CD14-positive monocyte (primary cell): ENCODE measurements at regions not wholly inside any gene's neighbourhood (a gene's known extent, or its start where the extent isn't known, plus 50 kb on each side); places are given as distances from the start of the nearest gene placed in this dataset.
A peak's percentile ranks its signal among the peaks of the same experiment; 100 is the strongest.

Experiments used
- DNase-seq, 3 donors: peaks; one replicate each; pipeline ENCODE4 v3.0.0-alpha.2; 2011 to 2022
- H2AFZ ChIP-seq: 2 replicates; pipeline ENCODE4 v1.6.0; 2012; ENCODE audit warnings: mild to moderate bottlenecking, low read depth, low read length, inconsistent platforms; ENCODE audit not compliant: insufficient read depth, poor library complexity, severe bottlenecking
- H3K27ac ChIP-seq, 2 donors: 1 replicate in 1 of 2; 2 replicates in 1 of 2; pipeline ENCODE4 v1.5.1; 2012 to 2013; ENCODE audit warnings: low read length in 2 of 2, control low read depth in 1 of 2, inconsistent platforms in 1 of 2, low read depth in 1 of 2, mild to moderate bottlenecking in 1 of 2
- H3K27me3 ChIP-seq, 2 donors: one replicate each; pipeline versions ENCODE4 v1.6.0 to v1.6.1; 2011 to 2013; ENCODE audit warnings: low read length in 2 of 2; ENCODE audit not compliant: control insufficient read depth in 2 of 2, insufficient read depth in 2 of 2
- H3K36me3 ChIP-seq, 2 donors: replicated peaks in 1 of 2; 1 replicate in 1 of 2; 2 replicates in 1 of 2; pipeline versions ENCODE4 v1.5.1 to v1.6.1; 2012 to 2013; ENCODE audit warnings: low read length in 2 of 2, control low read depth in 1 of 2, inconsistent platforms in 1 of 2, mild to moderate bottlenecking in 1 of 2; ENCODE audit not compliant: insufficient read depth in 2 of 2, control insufficient read depth in 1 of 2
- H3K4me1 ChIP-seq, 2 donors: 1 replicate in 1 of 2; 2 replicates in 1 of 2; pipeline versions ENCODE4 v1.5.1 to v1.6.1; 2012 to 2013; ENCODE audit warnings: low read length in 2 of 2, control low read depth in 1 of 2, inconsistent platforms in 1 of 2, mild to moderate bottlenecking in 1 of 2, moderate library complexity in 1 of 2; ENCODE audit not compliant: insufficient read depth in 2 of 2, control insufficient read depth in 1 of 2
- H3K4me2 ChIP-seq: replicated peaks from 2 replicates; pipeline ENCODE3; 2012; ENCODE audit warnings: low read length, moderate library complexity, mild to moderate bottlenecking; ENCODE audit not compliant: poor library complexity, severe bottlenecking; ENCODE audit errors: extremely low read depth
- H3K4me3 ChIP-seq, 3 experiments: fragments of 200-600 bp in 1 of 3; sonication (generic) in 1 of 3; replicated peaks in 1 of 3; 1 replicate in 2 of 3; 2 replicates in 1 of 3; pipeline ENCODE4 v1.5.1; 2011 to 2013; ENCODE audit warnings: low read length in 3 of 3, mild to moderate bottlenecking in 3 of 3, control low read depth in 2 of 3, low read depth in 2 of 3, inconsistent platforms in 1 of 3, moderate library complexity in 1 of 3
- H3K79me2 ChIP-seq: 2 replicates; pipeline ENCODE4 v1.6.0; 2012; ENCODE audit warnings: mild to moderate bottlenecking, control low read depth, inconsistent platforms, low read length, moderate library complexity; ENCODE audit not compliant: insufficient read depth
- H3K9ac ChIP-seq: 2 replicates; pipeline ENCODE4 v1.6.0; 2017; ENCODE audit warnings: low read length, mild to moderate bottlenecking; ENCODE audit not compliant: insufficient read depth, poor library complexity, severe bottlenecking
- H3K9me3 ChIP-seq, 2 donors: replicated peaks in 1 of 2; 1 replicate in 1 of 2; 2 replicates in 1 of 2; pipeline versions ENCODE4 v1.5.1 to v1.6.1; 2012 to 2013; ENCODE audit warnings: low read length in 2 of 2, control low read depth in 1 of 2; ENCODE audit not compliant: control insufficient read depth in 1 of 2, insufficient read depth in 1 of 2
- H4K20me1 ChIP-seq: 2 replicates; pipeline ENCODE4 v1.6.0; 2012; ENCODE audit warnings: mild to moderate bottlenecking, low read length, control low read depth, moderate library complexity; ENCODE audit not compliant: insufficient read depth
- H3K27ac Mint-ChIP-seq, 7 donors: one replicate each; pipeline ENCODE4 v1.8.0; 2020; ENCODE audit warnings: mild to moderate bottlenecking in 7 of 7, mixed read lengths in 7 of 7, moderate library complexity in 6 of 7, inconsistent platforms in 2 of 7
- H3K27me3 Mint-ChIP-seq, 3 donors: one replicate each; pipeline ENCODE4 v1.8.0; 2021 to 2022; ENCODE audit warnings: low read depth in 3 of 3, mild to moderate bottlenecking in 3 of 3, mixed read lengths in 3 of 3, moderate library complexity in 3 of 3, inconsistent platforms in 1 of 3
- H3K36me3 Mint-ChIP-seq, 2 donors: one replicate each; pipeline ENCODE4 v1.8.0; 2020; ENCODE audit warnings: mixed read lengths in 2 of 2, inconsistent platforms in 1 of 2, mild to moderate bottlenecking in 1 of 2
- H3K4me1 Mint-ChIP-seq: one replicate; pipeline ENCODE4 v1.8.0; 2020; ENCODE audit warnings: mild to moderate bottlenecking, mixed read lengths
- H3K4me3 Mint-ChIP-seq, 2 donors: one replicate each; pipeline ENCODE4 v1.8.0; 2020; ENCODE audit warnings: mild to moderate bottlenecking in 2 of 2, mixed read lengths in 2 of 2, moderate library complexity in 1 of 2
- H3K9me3 Mint-ChIP-seq, 7 donors: one replicate each; pipeline ENCODE4 v1.8.0; 2020 to 2022; ENCODE audit warnings: mixed read lengths in 7 of 7, mild to moderate bottlenecking in 6 of 7, moderate library complexity in 6 of 7, inconsistent platforms in 2 of 7
- CTCF ChIP-seq: fragments of 200-600 bp; IDR thresholded peaks from one replicate; pipeline ENCODE4 v1.8.0; 2022; ENCODE audit warnings: antibody characterized with exemption, mild to moderate bottlenecking
- WGBS: methylation state at CpG from one replicate; pipeline ENCODE4 v1.1.5; 2013; ENCODE audit warnings: missing lambda C conversion rate; ENCODE audit not compliant: insufficient coverage; 5-methylcytosine and 5-hydroxymethylcytosine counted together
- intact Hi-C, 2 donors: fragments of 100-400 bp; cut with micrococcal nuclease; formaldehyde crosslinking; loops; one replicate each; pipeline versions ENCODE4 v1.15.0 to v1.15.1; 2023

DNA sequence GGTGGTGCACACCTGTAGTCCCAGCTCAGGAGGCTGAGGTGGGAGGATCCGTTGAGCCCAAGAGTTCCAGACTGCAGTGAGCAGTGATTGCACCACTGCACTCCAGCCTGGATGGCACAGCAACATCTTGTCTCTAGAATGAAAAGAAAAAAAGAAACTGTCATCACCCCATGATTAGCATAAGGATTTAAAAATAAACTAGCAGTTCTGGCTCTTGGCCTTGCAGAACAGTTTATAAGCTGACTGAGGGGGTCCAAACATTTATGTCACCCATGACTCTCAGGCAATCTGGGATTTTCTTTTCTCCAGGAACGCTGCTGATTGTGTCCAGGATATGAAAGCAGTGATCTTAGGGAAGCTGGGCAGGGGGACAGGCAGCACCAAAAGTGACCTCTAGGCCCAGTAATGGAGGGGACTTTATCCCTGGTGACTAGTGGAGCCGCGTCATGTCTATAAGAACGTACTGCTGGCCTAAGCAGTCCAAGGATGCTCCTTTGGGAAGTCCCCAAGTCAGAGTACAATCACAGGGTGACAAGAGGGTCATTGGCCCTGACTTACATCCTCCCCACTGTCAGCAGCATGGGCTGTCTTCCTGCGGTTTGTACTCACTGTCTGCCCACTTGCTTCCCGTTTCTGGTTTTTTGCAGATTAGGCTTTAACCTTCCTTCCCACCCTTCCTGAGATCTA is 177.4 kb downstream of the ARHGAP12 start:
- H3K4me1 ChIP-seq = peaks cover 32 to 40% of the 10 kb centered on the region in 2 donors
- intact Hi-C loops = loop anchor here (2.0 to 10.0 kb wide), 2 partner anchors 44 to 746 kb away; no protein-coding TSS in a partner anchor
- H3K27me3 Mint-ChIP-seq = peaks cover 0 to 4% (median 0%) of the 10 kb centered on the region in 3 donors
- TF ChIP-seq CTCF = no peak
- no peak overlapping the region for H2AFZ ChIP-seq
- peak; percentile 91 to 98 (median 92) for DNase-seq
- peak overlapping the region; percentile 16 to 50 for H3K4me3 Mint-ChIP-seq
- H3K27ac ChIP-seq = peak overlapping the region; percentile 7 to 81
- 29% methylated on average over 4 of the region's 7 CpGs for WGBS
- H3K36me3 Mint-ChIP-seq = peaks cover 0 to 2% of the 10 kb centered on the region in 2 donors
- H3K4me1 Mint-ChIP-seq = peaks cover 38% of the 10 kb centered on the region
- peaks cover 0 to 3% (median 0%) of the 10 kb centered on the region in 7 donors for H3K9me3 Mint-ChIP-seq
- H3K4me3 ChIP-seq = no peak overlapping the region
- no peaks in the 10 kb centered on the region for H3K27me3 ChIP-seq
- H3K27ac Mint-ChIP-seq = peak overlapping the region; percentile 86 to 93 (median 88)
- no peaks in the 10 kb centered on the region for H4K20me1 ChIP-seq
- no peaks in the 10 kb centered on the region for H3K9me3 ChIP-seq
- H3K36me3 ChIP-seq = no peaks in the 10 kb centered on the region
- H3K4me2 ChIP-seq = peak overlapping the region; percentile 29
- no peak overlapping the region for H3K9ac ChIP-seq
- no peaks in the 10 kb centered on the region for H3K79me2 ChIP-seq

DNA sequence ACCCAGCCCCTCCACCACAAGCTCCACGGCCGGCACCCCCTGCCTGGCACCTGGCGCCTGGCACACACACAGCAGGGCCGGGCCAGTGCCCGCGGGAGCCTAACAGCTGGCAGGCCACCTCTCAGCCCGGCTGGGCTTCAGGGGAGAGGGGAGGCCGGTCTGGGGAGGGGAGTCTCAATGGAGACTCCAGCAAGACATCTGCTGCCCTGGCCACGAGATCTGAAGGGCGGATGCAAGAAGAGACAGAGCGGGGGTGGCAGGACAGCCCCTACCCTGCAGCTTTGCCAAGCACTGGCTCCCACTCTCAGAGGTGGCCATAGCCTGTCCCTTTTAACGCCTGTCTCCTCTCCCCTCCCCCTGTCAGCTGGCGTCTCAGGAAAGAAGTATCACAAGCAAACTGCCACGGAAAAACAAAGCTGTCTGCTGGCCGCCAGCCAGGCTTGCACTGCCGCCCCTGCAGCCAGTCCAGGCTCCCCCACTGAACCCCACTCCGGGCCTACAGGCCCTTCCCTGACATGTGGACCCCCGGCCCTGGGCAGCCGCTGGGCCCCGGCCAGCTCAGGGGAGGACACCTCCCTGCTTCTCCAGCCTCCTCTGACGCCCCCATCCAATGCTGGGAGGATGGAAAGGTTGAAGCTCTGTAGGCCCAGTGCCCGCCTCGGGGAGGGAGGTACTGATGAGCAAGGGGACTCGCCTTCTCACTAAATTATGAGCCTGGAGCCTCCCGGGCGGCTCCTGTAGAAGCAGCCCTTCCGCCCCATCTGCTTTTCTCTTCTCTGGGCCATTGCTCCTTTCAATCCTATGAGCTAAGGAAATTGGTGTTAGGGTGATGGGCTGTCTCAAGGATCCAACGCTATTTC is 178.4 kb downstream of the ARHGAP12 start:
- H3K4me3 Mint-ChIP-seq = no peak overlapping the region
- H3K36me3 Mint-ChIP-seq = peaks cover 0 to 2% of the 10 kb centered on the region in 2 donors
- Histone ChIP-seq H3K4me3 (no peak overlapping the region), H3K9me3 (no peaks in the 10 kb centered on the region), H3K79me2 (no peaks in the 10 kb centered on the region), H3K36me3 (no peaks in the 10 kb centered on the region), H3K27me3 (no peaks in the 10 kb centered on the region), H3K4me2 (no peak overlapping the region), H3K4me1 (peaks cover 32 to 40% of the 10 kb centered on the region in 2 donors), H3K9ac (no peak overlapping the region), H2AFZ (no peak overlapping the region), H3K27ac (peak overlapping the region; percentile 7 to 81), H4K20me1 (no peaks in the 10 kb centered on the region)
- H3K9me3 Mint-ChIP-seq = peaks cover 0 to 3% (median 0%) of the 10 kb centered on the region in 7 donors
- peaks cover 41% of the 10 kb centered on the region for H3K4me1 Mint-ChIP-seq
- no peak for TF ChIP-seq CTCF
- 62% methylated on average over 20 of the region's 28 CpGs for WGBS
- DNase-seq = no peak
- H3K27ac Mint-ChIP-seq = peak overlapping the region; percentile 86 to 93 (median 88)
- intact Hi-C loops = loop anchor here (2.0 to 10.0 kb wide), 2 partner anchors 43 to 745 kb away; no protein-coding TSS in a partner anchor
- H3K27me3 Mint-ChIP-seq = peaks cover 0 to 4% (median 0%) of the 10 kb centered on the region in 3 donors
